ENCODE measurements at regions not wholly inside any gene's neighbourhood (a gene's known extent, or its start where the extent isn't known, plus 50 kb on each side); places are given as distances from the start of the nearest gene placed in this dataset.

DNA sequence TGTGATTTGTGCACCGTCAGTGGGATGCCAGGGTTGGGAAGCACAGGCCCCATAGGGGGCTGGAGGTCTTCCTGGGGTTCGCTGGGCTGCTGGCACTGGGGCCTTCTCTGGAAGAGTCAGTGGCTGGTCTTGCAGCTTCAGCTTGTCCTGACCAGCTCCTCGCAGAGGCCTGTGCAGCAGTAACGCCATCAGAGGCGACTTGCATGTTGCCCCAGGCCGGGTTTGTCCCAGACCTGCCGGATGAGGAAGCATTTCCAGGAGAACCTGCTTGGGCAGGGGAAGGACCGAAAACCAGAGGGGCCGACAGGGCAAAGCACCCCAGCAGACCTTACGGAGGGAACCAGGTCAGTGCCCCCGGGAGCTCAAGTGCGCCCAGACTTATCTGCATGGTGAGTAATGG, 54.7 kb upstream of the IRX2 start:
- TF ChIP-seq EZH2 (IDR thresholded peaks at IDR 0.05; ENCODE audit: insufficient read depth, poor library complexity, severe bottlenecking) (no peak), EZH2phosphoT487 (IDR thresholded peaks at IDR 0.05; ENCODE audit: insufficient read depth, low read depth) (no peak)

Measured in GM23248 (cell line).